Heart left ventricle (tissue), 16 donors: ENCODE measurements at regions not wholly inside any gene's neighbourhood (a gene's known extent, or its start where the extent isn't known, plus 50 kb on each side); places are given as distances from the start of the nearest gene placed in this dataset.

Experiments used
- ATAC-seq, 4 donors: fragments of 200-7000 bp; cut with Tn5 transposase; one replicate each; pipeline ENCODE4 v1.9.1; 2020 to 2022; ENCODE audit warnings: moderate library complexity in 4 of 4, mild to moderate bottlenecking in 3 of 4, moderate number of reproducible peaks in 1 of 4
- DNase-seq, 5 donors: peaks; one replicate each; pipeline ENCODE4 v3.0.0-alpha.2; 2020
- H3K27ac ChIP-seq, 12 donors: fragments of 200-600 bp; sonication (generic) in 4 of 12; one replicate each; pipeline versions ENCODE4 v1.5.0 to v1.8.0; 2016 to 2022; ENCODE audit warnings: mild to moderate bottlenecking in 2 of 12
- H3K27me3 ChIP-seq, 9 donors: fragments of 200-600 bp; sonication (generic) in 2 of 9; one replicate each; pipeline versions ENCODE4 v1.5.1 to v1.8.0; 2016 to 2022; ENCODE audit warnings: mild to moderate bottlenecking in 3 of 9
- H3K36me3 ChIP-seq, 9 donors: fragments of 200-600 bp; sonication (generic) in 2 of 9; one replicate each; pipeline versions ENCODE4 v1.5.0 to v1.8.0; 2018 to 2022; ENCODE audit warnings: mild to moderate bottlenecking in 2 of 9
- H3K4me1 ChIP-seq, 12 donors: fragments of 200-600 bp; sonication (generic) in 4 of 12; one replicate each; pipeline versions ENCODE4 v1.5.0 to v1.8.0; 2016 to 2022; ENCODE audit warnings: mild to moderate bottlenecking in 3 of 12
- H3K4me3 ChIP-seq, 12 donors: fragments of 200-600 bp; sonication (generic) in 4 of 12; one replicate each; pipeline versions ENCODE4 v1.5.0 to v1.8.0; 2017 to 2022; ENCODE audit warnings: mild to moderate bottlenecking in 9 of 12, moderate library complexity in 4 of 12
- H3K9me3 ChIP-seq, 12 donors: fragments of 200-600 bp; sonication (generic) in 4 of 12; one replicate each; pipeline versions ENCODE4 v1.5.0 to v1.8.0; 2016 to 2022; ENCODE audit warnings: mild to moderate bottlenecking in 1 of 12
- CTCF ChIP-seq, 12 donors: fragments of 200-600 bp; sonication (generic) in 4 of 12; IDR thresholded peaks; one replicate each; pipeline versions ENCODE4 v1.5.0 to v1.8.0; 2018 to 2022; ENCODE audit warnings: antibody characterized with exemption in 12 of 12, mild to moderate bottlenecking in 5 of 12
- POLR2A ChIP-seq, 2 donors: fragments of 450-650 bp; IDR thresholded peaks; one replicate each; pipeline ENCODE4 v1.6.1; 2017; ENCODE audit warnings: antibody characterized with exemption in 2 of 2, mild to moderate bottlenecking in 2 of 2, moderate library complexity in 2 of 2
- WGBS, 4 donors: extraction: QIAGEN DNeasy Blood & Tissue Kit in 2 of 4; methylation state at CpG; one replicate each; pipeline versions ENCODE4 v1.1.5 to v1.1.7; 2013 to 2018; 5-methylcytosine and 5-hydroxymethylcytosine counted together
- intact Hi-C, 10 donors: fragments of 100-400 bp; cut with DNase I; formaldehyde crosslinking; loops; one replicate each; pipeline versions ENCODE4 v1.11.1 to v1.14.2; 2022
- donor health status: ischemic (EF 13 %, LVEDD 7.1; RV severe dilation, severe dysfunction).
- donor health status: healthy with polysubstance abuse.
- donor health status: DM: no; HTN: yes; CAD: no.
- donor health status: DM: no; HTN: no; CAD: no.
- donor health status: ischemic (EF 25% LVEDD 6.9; RV normal size, moderate dysfunction).
- donor health status: ischemic (EF 25% LVEDD 5.7; RV mildly dilated, moderate dysfunction).
- donor health status: healthy.
- donor health status: DM: yes; HTN: yes; CAD: no.
- donor health status: ischemic (EF 35%, LVEDD 5.7; RV mildly dilated, moderate dysfunction).
- donor health status: nonischemic (EF 11% LVEDD 7.7; RV severe dilation, severe dysfunction).
- donor health status: DM: yes; HTN: yes; CAD: no.
- donor health status: PGD.
- donor health status: ischemic (EF 29% LVEDD 5.4; RV normal size, mild dysfunction).
- donor health status: nonischemic (EF 23%, LVEDD 6.1; RV moderate dilation, normal function).

DNA sequence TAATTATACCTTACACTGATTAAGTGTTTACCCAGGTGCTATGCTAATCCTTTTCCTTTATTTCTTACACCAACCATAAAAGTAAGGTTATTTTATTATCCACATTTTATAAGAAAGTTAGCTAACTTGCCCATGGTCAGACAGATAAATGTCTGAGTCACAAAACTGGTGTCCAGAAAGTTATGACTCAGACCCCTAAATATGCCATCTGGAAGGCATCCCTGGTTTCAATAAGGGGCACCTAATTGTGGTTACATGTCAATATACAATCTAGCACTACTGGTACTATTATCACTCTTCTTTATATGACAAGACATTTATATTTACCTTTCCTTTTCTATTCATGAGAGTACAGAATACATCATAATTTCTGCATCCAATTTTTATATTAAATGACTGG lies 496.5 kb upstream of the ADGRL2 start:
- H3K36me3 ChIP-seq = no peaks in the 10 kb centered on the region
- H3K27me3 ChIP-seq = no peaks in the 10 kb centered on the region
- DNase-seq (no peak), ATAC-seq (no peak)
- no peak for TF ChIP-seq POLR2A (IDR thresholded peaks at IDR 0.05)
- no peak for TF ChIP-seq CTCF (IDR thresholded peaks at IDR 0.05)
- H3K4me1 ChIP-seq = peaks cover 0 to 9% (median 0%) of the 10 kb centered on the region in 12 donors
- intact Hi-C loops = loop anchor here in 4 of 10 donors (10.0 kb wide), 2 partner anchors 241 to 501 kb away; partner anchors contain the start of gene ADGRL2 (in 3 of the 4)
- no peaks in the 10 kb centered on the region for H3K9me3 ChIP-seq
- H3K4me3 ChIP-seq = no peak overlapping the region
- H3K27ac ChIP-seq = no peak overlapping the region

DNA sequence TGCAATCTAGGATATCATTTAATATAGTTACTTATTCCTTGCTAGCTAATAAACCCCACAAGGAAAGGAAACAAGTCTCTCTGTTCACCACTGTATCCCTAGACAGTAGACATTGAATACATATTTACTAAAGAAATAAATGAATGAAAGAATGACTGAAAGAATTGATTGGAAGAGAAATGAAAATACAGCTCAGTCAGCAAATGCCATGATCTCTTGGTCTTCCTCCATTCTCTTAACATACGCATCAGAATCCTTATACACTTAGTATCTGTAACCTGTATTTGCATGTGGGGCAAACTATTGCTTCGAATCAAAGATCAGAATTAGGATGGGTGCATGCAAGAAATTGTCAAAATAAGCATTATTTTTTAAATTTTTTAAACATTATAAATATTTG lies 500.8 kb upstream of the ADGRL2 start:
- Histone ChIP-seq H3K4me3 (no peak overlapping the region), H3K27me3 (no peaks in the 10 kb centered on the region), H3K27ac (no peak overlapping the region), H3K4me1 (no peaks in the 10 kb centered on the region), H3K9me3 (no peaks in the 10 kb centered on the region), H3K36me3 (no peaks in the 10 kb centered on the region)
- 90 to 97% (median 95%) methylated on average over 2 of the region's 2 CpGs for WGBS, 4 donors
- intact Hi-C loops = loop anchor here in 4 of 10 donors (10.0 kb wide), 2 partner anchors 245 to 505 kb away; partner anchors contain the start of gene ADGRL2 (in 3 of the 4)
- TF ChIP-seq POLR2A (IDR thresholded peaks at IDR 0.05) = no peak
- TF ChIP-seq CTCF (IDR thresholded peaks at IDR 0.05) = no peak
- no peak for ATAC-seq
- no peak for DNase-seq

GRCh38 chr1:81298266-81298665 lies 502.5 kb upstream of the ADGRL2 start:
- no peak overlapping the region for H3K4me3 ChIP-seq
- whole genome bisulfite sequencing, 4 donors = 90 to 94% (median 91%) methylated on average over 3 of the region's 3 CpGs
- H3K9me3 ChIP-seq = no peaks in the 10 kb centered on the region
- TF ChIP-seq CTCF (IDR thresholded peaks at IDR 0.05) (no peak), POLR2A (IDR thresholded peaks at IDR 0.05) (no peak)
- intact Hi-C loops = no loop called here
- no peak for DNase-seq
- no peaks in the 10 kb centered on the region for H3K4me1 ChIP-seq
- no peak overlapping the region for H3K27ac ChIP-seq
- H3K36me3 ChIP-seq = no peaks in the 10 kb centered on the region
- no peaks in the 10 kb centered on the region for H3K27me3 ChIP-seq
- ATAC-seq = no peak

GRCh38 chr1:81296601-81297000 lies 504.1 kb upstream of the ADGRL2 start:
- no peak overlapping the region for H3K27ac ChIP-seq
- no peaks in the 10 kb centered on the region for H3K9me3 ChIP-seq
- intact Hi-C loops = no loop called here
- ATAC-seq (no peak), DNase-seq (no peak)
- 55 to 79% (median 64%) methylated on average over 1 of the region's 1 CpG for WGBS, 4 donors
- H3K27me3 ChIP-seq = no peaks in the 10 kb centered on the region
- TF ChIP-seq POLR2A (IDR thresholded peaks at IDR 0.05) (no peak), CTCF (IDR thresholded peaks at IDR 0.05) (no peak)
- H3K4me1 ChIP-seq = no peaks in the 10 kb centered on the region
- no peaks in the 10 kb centered on the region for H3K36me3 ChIP-seq
- H3K4me3 ChIP-seq = no peak overlapping the region
